Body of pancreas (tissue), 4 donors: ENCODE measurements at regions not wholly inside any gene's neighbourhood (a gene's known extent, or its start where the extent isn't known, plus 50 kb on each side); places are given as distances from the start of the nearest gene placed in this dataset.

Source experiments
- CTCF ChIP-seq, 7 experiments: fragments of 450-650 bp in 4 of 7; fragments of 200-600 bp in 3 of 7; sonication (generic) in 3 of 7; IDR thresholded peaks; one replicate each; pipeline ENCODE4 v1.5.1; 2016 to 2019; ENCODE audit warnings: antibody characterized with exemption in 7 of 7
- POLR2A ChIP-seq, 3 donors: fragments of 450-650 bp; IDR thresholded peaks; one replicate each; pipeline ENCODE4 v1.6.1; 2016; ENCODE audit warnings: antibody characterized with exemption in 3 of 3, mild to moderate bottlenecking in 2 of 3

DNA sequence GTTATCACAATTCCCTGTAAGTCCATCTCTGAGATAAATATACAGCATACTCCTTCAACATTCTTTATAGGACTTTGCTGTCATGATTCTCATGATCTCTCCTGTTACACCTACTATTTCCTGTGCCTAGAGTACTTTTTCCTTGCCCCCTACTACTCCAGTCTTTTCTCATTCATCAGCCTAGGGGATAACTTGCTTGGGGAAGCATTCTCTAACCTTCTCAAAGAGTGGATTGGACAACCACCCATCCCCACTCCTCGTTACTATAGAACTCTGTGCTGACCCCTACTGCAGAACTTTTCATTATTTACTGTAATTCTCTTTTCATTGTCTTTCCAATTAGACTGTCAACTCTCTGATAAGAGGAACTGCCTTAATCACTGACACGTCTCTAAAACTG lies 57.4 kb upstream of the TFEC start:
- no peak for TF ChIP-seq CTCF (IDR thresholded peaks at IDR 0.05)
- TF ChIP-seq POLR2A (IDR thresholded peaks at IDR 0.05) = no peak
